ENCODE measurements at regions not wholly inside any gene's neighbourhood (a gene's known extent, or its start where the extent isn't known, plus 50 kb on each side); places are given as distances from the start of the nearest gene placed in this dataset.

GRCh38 chr5:175103746-175104145, 340.2 kb downstream of the DRD1 start:
- no peak for DNase-seq

GRCh38 chr5:175102717-175103116, 341.3 kb downstream of the DRD1 start:
- no peak for DNase-seq

DNA sequence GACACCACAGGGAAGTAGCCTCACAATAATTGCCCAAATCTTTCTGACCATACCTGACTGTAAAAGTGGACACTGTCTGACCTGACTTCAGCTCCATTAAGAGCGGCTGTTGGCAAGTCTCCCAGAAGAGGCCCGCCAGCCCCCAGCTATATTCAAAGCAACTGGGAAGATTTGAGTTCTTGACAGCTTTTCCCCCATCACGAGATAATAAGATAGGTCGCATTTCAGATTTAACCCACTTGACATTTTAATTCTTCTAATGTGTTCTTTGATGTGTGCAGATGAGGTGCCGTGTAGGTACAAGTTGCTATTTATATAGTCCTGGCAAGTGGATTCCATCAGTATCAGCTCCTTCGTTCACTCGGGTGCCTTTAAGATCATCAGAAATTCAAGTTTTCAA, 345.7 kb downstream of the DRD1 start:
- no peak for DNase-seq

GRCh38 chr5:175096469-175097165, 347.4 kb downstream of the DRD1 start:
- DNase-seq: no peak

DNA sequence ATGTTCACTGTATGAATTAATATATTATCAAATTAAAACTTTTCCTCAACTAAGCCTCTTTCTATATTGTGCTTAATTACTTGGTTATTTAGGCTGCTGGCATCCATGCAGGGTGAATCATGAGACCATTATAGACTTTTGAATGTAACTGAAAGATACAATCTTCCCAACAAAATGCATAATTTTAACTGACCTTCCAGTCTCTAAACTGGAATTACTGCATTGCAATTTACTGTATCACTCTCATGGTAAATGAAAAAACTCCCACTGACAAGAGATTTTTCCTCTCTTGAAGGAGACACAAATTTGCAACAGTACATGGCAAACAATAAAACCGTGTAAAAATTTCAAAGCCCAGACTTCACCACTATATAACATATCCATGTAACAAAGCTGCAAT, 349.5 kb downstream of the DRD1 start:
- no peak for DNase-seq

DNA sequence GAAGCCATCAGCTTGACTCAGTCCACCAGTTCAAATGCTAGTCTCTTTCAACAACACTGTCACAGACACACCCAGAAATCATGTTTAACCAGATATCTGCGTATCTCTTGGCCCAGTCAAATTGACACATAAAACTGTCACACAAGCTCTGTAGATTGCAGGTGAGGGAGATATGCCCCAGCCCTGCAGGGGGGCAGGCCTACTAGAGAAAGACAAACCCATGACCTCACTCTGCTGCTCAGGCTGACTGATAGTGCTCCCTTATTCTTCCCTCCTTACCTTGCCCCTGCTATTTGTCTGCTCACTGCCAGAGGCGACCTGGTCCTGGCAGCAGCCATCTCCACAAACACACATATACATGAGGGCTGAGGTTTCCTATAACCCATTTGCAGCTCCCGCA, 351.3 kb downstream of the DRD1 start:
- DNase-seq: peak; percentile 37

GRCh38 chr5:175088963-175089362, 355.0 kb downstream of the DRD1 start:
- no peak for DNase-seq

- no peak for DNase-seq
Measured at GRCh38 chr5:175082866-175083590, 358.6 kb downstream of the MSX2 start.

- DNase-seq: no peak
Measured at GRCh38 chr5:175082346-175082745, 358.0 kb downstream of the MSX2 start.

- DNase-seq: no peak
Measured at GRCh38 chr5:175079707-175080106, 355.3 kb downstream of the MSX2 start.

GRCh38 chr5:175070283-175070682, 345.9 kb downstream of the MSX2 start:
- DNase-seq: no peak

GRCh38 chr5:175060257-175060656, 335.9 kb downstream of the MSX2 start:
- DNase-seq: no peak

DNA sequence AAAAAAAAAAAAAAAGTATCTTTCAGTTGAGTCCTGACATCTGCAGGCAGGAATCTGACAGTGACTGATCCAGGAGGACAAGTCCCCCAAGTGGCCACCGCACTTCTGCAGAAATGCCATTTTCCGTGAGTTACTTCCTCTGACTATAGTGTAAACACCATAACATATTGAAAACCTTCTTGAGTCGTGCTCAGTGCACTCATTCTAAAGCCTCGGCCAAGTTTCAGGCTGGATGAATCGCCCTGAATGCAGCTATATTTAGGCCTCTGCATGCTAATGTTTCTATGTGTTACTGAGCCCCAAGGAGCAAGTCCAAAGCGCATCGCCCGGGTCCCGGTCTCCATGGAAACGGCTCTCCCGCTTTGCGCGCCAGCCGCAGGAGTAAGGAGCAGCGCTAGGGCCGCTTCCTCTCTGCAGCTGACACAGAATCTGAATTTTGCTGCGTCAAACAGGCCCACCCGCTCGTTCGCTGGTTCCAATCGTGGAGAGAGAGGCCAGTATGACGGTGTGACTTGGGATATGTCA, 335.4 kb downstream of the MSX2 start:
- DNase-seq: no peak

DNA sequence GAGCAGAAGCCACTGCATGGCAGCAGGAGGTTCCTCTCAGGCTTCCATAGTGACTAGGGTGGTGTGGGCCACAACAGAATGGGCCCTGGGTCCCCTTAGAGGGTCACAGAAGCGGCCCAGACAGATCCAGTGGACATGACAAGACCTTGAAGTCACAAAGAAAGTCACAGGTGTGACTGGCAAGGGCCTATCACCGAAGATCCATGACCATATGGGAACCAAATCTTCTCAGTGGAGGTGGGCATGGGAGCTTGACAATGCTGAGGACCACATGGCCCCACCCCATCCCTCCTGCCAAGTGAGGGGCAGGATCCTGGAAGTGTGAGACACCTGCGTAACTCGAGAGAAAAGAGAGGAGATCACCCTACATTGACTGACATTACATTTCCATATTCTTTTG, 332.4 kb downstream of the MSX2 start:
- DNase-seq: no peak

DNA sequence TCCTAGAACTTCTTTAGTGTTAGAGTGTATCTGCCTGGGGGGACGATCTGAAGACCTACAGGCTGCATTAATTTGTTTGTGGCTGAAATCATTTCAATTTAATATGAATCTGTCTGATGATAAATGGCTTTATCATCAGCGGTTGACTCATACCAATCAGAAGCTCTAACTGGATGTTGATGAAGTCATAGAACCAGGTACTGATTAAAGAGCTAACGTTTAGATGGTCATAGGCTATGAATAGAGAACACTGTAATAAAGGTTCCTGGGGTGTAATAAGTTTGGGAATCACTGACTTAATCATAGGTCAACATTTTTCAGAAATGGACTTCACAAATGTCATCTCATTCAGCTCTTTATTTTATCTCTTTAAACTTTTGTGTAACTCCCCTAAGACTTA, 329.9 kb downstream of the MSX2 start:
- no peak for DNase-seq

DNA sequence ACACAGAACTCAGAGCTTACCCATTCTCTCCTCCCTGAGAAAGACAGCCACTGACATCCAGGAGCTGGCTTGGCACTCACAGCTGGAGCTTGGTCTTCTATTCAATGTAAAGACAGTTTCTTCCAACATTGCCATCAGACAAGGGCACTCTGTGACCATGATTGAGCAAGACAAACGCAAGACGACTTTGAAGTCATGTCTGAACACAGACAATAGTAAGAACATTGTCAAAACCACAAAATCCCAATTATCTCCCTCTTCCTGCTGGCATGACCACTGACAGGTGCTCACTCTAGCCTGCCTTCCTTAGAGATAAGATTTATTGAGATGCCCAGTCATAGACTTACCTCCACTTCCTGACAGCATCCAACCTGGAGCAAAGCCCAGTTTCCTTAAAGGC, 328.0 kb downstream of the MSX2 start:
- no peak for DNase-seq

- no peak for DNase-seq
Measured at GRCh38 chr5:175047048-175047447, 322.7 kb downstream of the MSX2 start.

- no peak for DNase-seq
Measured at GRCh38 chr5:175045820-175046219, 321.4 kb downstream of the MSX2 start.

- DNase-seq: no peak
Measured at GRCh38 chr5:175037820-175038219, 313.4 kb downstream of the MSX2 start.

GRCh38 chr5:175035882-175036533, 311.6 kb downstream of the MSX2 start:
- DNase-seq: no peak

DNA sequence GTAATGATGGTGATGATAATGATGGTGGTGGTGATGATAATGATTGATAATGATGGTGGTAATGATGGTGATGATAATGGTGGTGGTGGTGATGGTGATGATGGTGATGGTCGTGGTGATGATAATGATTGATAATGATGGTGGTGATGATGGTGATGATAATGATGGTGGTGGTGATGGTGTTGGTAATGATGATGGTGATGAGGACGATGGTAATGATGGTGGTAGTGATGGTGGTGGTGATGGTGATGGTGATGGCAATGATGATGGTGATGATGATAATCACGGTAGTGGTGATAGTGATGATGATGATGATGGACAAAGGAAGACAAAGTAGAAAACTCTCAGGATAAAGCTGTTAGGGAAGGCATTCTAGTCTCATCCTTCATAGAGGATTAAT, 310.5 kb downstream of the MSX2 start:
- no peak for DNase-seq

DNA sequence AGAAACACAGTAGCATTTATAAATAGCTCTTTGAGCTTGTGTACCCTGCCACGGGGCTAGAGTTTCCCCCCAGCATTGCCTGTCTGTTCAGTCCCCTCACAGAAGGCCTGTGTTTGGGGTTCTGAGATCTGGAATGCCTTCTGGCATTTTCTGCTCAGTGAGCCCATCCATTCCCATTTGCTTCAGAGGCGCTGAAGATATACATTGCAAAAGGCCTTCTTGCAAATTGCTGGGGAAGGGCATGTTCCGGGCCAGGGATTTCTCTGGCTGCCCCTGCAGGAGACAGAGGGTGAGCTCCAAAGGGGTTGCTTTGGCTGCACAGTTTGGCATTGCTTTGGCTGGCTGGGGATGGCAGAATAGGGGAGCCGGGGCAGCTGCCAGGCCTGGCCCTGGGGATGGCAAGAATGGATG, 308.4 kb downstream of the MSX2 start:
- no peak for DNase-seq

DNA sequence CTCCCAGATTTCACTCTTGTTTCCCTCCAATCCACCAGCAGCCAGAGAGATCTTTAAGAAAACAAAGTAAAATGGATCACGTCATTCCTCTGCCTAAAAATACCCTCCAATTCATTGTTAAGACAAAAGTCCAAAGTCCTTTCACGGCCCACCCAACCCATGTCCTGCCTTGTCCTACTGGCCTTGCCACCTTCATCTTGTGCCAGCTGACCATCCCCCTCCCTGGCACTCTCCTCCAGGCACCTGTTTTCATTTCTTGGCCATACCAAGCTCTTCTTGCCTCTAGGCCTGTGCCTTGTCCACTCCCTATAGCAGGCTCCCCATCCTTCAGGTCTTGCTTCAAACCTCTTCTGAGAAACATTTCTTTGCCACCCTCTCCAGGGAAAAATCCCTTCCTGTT, 307.6 kb downstream of the MSX2 start:
- no peak for DNase-seq

DNA sequence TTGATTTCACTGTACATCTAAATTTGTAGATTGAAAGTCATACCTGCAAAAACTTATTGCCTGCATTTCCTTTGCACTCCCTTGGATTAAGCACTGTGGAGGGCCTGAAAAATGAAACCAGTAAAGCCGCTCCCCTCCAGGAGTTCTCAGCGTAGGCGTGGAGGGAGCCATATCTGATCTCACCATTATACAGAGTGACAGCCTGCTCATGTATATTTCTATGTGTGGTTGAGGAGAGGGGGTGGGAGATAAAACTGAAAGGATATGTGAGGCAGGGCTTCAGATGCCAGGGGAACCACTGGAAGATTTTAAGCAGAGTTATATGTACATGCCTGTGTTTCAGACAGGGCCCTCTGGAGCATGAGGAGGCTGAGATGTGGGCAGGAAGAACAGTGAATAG, 303.0 kb downstream of the MSX2 start:
- no peak for DNase-seq

Measured in DMS153 (cell line).